IPS DF 6.9 (cell line): ENCODE measurements at regions not wholly inside any gene's neighbourhood (a gene's known extent, or its start where the extent isn't known, plus 50 kb on each side); places are given as distances from the start of the nearest gene placed in this dataset.
"Not testable (repeated sequence)": the region's sequence is repeated elsewhere in the genome, so short reads cannot be mapped to it uniquely, and the experiment has no call there.

Source experiments
- DNase-seq: peaks from one replicate; pipeline ENCODE4 v3.0.0-alpha.2; 2013; ENCODE audit warnings: low read depth, low spot score
- H3K27ac ChIP-seq: one replicate; pipeline ENCODE4 v1.5.1; 2013; ENCODE audit warnings: low read length, control low read depth
- H3K27me3 ChIP-seq: 2 replicates; pipeline ENCODE4 v1.6.1; 2013; ENCODE audit warnings: mild to moderate bottlenecking, low read length; ENCODE audit not compliant: control insufficient read depth, insufficient read depth
- H3K36me3 ChIP-seq: 2 replicates; pipeline ENCODE4 v1.6.1; 2013; ENCODE audit warnings: low read length; ENCODE audit not compliant: control insufficient read depth, insufficient read depth
- H3K4me1 ChIP-seq: 2 replicates; pipeline ENCODE4 v1.6.1; 2013; ENCODE audit warnings: low read length; ENCODE audit not compliant: control insufficient read depth, insufficient read depth
- H3K4me3 ChIP-seq: 2 replicates; pipeline ENCODE4 v1.5.1; 2013; ENCODE audit warnings: mild to moderate bottlenecking, low read length
- H3K9me3 ChIP-seq: 2 replicates; pipeline ENCODE4 v1.6.1; 2013; ENCODE audit warnings: low read length, inconsistent platforms; ENCODE audit not compliant: control insufficient read depth, insufficient read depth
- WGBS: extraction: QIAGEN DNeasy Blood & Tissue Kit; methylation state at CpG from one replicate; pipeline ENCODE4 v1.1.7; 2013; ENCODE audit warnings: mixed read lengths, missing lambda C conversion rate; ENCODE audit not compliant: insufficient read length, insufficient coverage; 5-methylcytosine and 5-hydroxymethylcytosine counted together

- H3K4me3 ChIP-seq: no peak overlapping the region
- H3K36me3 ChIP-seq: no peaks in the 10 kb centered on the region
- DNase-seq: no peak
- no peaks in the 10 kb centered on the region for H3K9me3 ChIP-seq
- no peaks in the 10 kb centered on the region for H3K27me3 ChIP-seq
- no peak overlapping the region for H3K27ac ChIP-seq
- H3K4me1 ChIP-seq: no peaks in the 10 kb centered on the region
Observed at GRCh38 chr5:111966290-111966689, 209.3 kb upstream of the NREP start.

GRCh38 chr5:111963555-111963954 lies 206.6 kb upstream of the NREP start:
- Histone ChIP-seq H3K27me3 (no peaks in the 10 kb centered on the region), H3K9me3 (no peaks in the 10 kb centered on the region), H3K4me1 (no peaks in the 10 kb centered on the region), H3K36me3 (no peaks in the 10 kb centered on the region), H3K4me3 (no peak overlapping the region), H3K27ac (no peak overlapping the region)
- no peak for DNase-seq

- DNase-seq: no peak
- Histone ChIP-seq H3K4me1 (no peaks in the 10 kb centered on the region), H3K27me3 (no peaks in the 10 kb centered on the region), H3K36me3 (no peaks in the 10 kb centered on the region), H3K4me3 (no peak overlapping the region), H3K27ac (no peak overlapping the region), H3K9me3 (no peaks in the 10 kb centered on the region)
- no CpG with 5 or more reads among the region's 9 CpGs for WGBS
Observed at GRCh38 chr5:111962906-111963305, 205.9 kb upstream of the NREP start.

GRCh38 chr5:111961862-111962261 lies 204.9 kb upstream of the NREP start:
- no peaks in the 10 kb centered on the region for H3K4me1 ChIP-seq

DNA sequence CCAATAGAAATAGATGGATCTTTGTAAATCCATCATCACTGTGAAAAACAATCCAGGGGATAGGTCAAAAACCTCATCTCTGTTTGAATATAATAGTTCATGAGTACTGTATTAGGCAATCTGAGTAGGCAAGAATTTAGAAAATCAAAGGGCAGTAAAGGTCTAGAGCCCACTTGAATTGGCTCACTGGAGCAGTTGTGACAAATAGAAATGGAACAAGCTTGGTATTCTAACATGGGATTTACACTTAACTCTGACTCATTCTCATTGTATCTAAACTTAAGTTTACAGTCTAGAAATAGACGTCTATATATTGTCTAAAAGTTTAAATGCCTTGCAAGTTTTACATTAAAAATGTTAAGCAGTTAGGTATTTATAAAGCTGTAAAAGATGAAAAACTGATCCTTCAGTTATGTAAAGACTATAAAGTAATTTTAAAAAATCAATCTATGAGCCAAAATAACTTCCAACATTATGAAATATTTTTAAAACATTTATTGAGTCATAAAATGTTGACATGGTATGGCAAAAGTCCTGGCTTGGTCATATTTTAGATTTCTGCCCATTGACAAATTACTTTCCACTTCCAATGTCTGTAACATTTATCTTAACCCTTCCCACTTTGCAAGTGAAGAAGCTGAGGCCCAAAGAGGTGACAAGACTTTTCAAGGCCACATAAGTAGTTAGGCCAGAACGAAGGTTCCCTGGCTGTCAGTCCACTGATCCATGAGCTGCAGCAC lies 203.7 kb upstream of the NREP start:
- Histone ChIP-seq H3K4me3 (no peak overlapping the region), H3K9me3 (no peaks in the 10 kb centered on the region), H3K36me3 (no peaks in the 10 kb centered on the region), H3K27ac (no peak overlapping the region), H3K4me1 (no peaks in the 10 kb centered on the region), H3K27me3 (no peaks in the 10 kb centered on the region)
- no peak for DNase-seq
- no CpG with 5 or more reads among the region's 2 CpGs for WGBS

More at GRCh38 chr5:111961862-111962261, 204.9 kb upstream of the NREP start:
- H3K36me3 ChIP-seq: no peaks in the 10 kb centered on the region
- no peaks in the 10 kb centered on the region for H3K9me3 ChIP-seq
- WGBS: no CpG with 5 or more reads among the region's 1 CpG
- H3K27ac ChIP-seq: no peak overlapping the region
- no peak overlapping the region for H3K4me3 ChIP-seq
- no peak for DNase-seq
- no peaks in the 10 kb centered on the region for H3K27me3 ChIP-seq

DNA sequence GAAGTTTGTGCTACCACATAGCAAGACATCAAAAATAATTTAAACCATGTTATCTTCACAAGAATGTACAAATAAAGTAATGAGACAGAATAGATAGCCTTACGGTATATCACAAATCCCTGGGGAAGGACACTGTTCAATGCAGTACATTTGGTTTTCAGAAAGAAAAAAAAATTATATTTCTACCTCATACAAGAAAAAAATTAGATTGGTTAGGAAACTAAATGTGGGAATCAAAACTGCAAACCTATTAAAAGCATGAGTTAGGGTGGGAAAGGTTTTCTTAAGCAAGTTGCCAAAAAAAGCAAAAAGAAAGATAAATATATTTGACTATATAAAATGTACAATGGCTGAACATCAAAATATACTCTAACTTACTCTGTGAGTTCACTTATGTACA lies 201.9 kb upstream of the NREP start:
- WGBS: no CpG with 5 or more reads among the region's 1 CpG
- no peaks in the 10 kb centered on the region for H3K27me3 ChIP-seq
- DNase-seq: no peak
- no peaks in the 10 kb centered on the region for H3K36me3 ChIP-seq
- no peaks in the 10 kb centered on the region for H3K9me3 ChIP-seq
- H3K27ac ChIP-seq: no peak overlapping the region
- H3K4me1 ChIP-seq: no peaks in the 10 kb centered on the region
- no peak overlapping the region for H3K4me3 ChIP-seq

GRCh38 chr5:111956765-111957164 lies 199.8 kb upstream of the NREP start:
- not testable (repeated sequence) for H3K27me3 ChIP-seq, H3K36me3 ChIP-seq, DNase-seq, H3K27ac ChIP-seq, H3K4me1 ChIP-seq, H3K9me3 ChIP-seq, H3K4me3 ChIP-seq
- WGBS: no CpG with 5 or more reads among the region's 3 CpGs

DNA sequence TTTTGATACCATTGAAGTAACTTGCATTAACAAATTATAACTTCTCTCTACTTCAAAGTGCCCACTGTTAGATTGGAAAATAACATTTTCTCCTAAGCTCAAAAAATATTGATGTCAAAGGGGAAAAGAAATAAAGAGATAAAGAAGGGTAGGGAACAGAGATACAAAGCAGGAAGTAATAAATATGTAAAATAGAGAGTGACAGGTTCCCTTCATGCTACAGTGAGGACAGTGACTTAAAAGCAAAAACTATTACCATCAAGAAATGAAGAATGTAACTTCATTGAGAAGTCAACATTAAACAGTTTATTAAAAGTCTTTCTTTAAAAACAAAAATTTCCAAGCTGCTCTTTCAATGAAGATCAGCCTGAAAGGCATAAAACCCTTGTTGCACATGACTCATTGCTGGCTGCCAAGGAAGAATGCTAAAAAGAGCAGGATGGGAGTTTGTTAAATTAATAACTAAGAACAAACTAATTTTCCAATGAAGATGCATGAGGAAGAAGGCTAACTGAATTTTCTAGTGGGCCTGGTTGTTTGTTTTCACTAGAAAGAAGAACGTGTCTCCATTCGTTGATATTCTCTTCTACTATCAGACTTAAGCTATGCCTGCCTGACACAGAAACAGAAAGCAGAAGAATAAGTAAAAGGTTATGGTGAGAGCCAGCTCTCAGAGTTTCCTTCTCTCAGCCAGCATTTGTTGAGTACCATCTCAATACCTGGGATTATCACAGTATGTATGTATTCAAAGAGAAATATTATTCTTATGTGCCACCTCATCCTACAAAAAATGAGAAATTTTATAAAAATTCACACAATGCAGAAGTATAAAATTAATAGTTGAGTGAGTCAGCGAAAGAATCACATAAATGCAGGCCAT lies 197.8 kb upstream of the NREP start:
- H3K9me3 ChIP-seq: no peaks in the 10 kb centered on the region
- no peak for DNase-seq
- H3K4me3 ChIP-seq: no peak overlapping the region
- no CpG with 5 or more reads among the region's 3 CpGs for WGBS
- no peaks in the 10 kb centered on the region for H3K36me3 ChIP-seq
- no peaks in the 10 kb centered on the region for H3K4me1 ChIP-seq
- no peaks in the 10 kb centered on the region for H3K27me3 ChIP-seq
- H3K27ac ChIP-seq: no peak overlapping the region

DNA sequence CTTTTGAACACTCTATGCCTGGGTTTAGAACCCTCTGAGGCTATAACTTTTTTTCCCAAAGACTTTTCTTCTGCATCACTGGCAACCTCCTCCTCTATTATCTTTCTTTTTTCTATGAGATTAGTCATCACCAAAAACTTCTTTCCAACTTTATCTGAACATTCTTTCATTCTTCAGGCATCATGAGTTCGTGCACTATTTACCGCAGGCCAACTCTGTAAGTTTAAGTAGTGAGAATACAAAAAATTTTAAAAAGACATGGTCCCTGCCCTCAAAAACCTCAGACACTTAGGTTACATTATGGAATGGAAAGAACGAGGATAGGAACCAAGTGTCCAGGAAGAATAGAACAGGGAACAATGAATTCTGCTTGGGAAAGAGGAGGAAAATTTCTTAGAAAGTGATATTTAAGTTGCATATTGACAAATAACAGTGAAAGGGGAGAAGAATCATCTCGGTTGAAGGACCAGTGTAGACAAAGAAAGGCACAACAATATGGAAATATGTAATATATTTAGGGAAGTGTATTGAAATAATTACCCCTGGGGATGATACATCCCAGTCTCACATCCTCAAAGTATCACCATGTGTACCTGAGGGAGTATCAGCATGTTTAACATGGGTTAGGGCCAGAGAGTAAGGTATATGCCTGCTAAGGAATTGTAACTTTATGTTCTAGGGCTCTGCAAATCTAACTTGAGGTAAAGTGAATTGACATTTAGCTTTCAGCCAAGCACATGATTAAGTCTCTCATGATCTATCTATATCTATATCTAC lies 196.5 kb upstream of the NREP start:
- Histone ChIP-seq H3K4me1 (no peaks in the 10 kb centered on the region), H3K27ac (no peak overlapping the region), H3K4me3 (no peak overlapping the region), H3K27me3 (no peaks in the 10 kb centered on the region), H3K36me3 (no peaks in the 10 kb centered on the region), H3K9me3 (no peaks in the 10 kb centered on the region)
- WGBS: no CpG with 5 or more reads among the region's 4 CpGs
- DNase-seq: no peak

GRCh38 chr5:111952555-111952954 lies 195.6 kb upstream of the NREP start:
- no peak for DNase-seq
- no peak overlapping the region for H3K4me3 ChIP-seq
- no peaks in the 10 kb centered on the region for H3K9me3 ChIP-seq
- no peaks in the 10 kb centered on the region for H3K36me3 ChIP-seq
- no peak overlapping the region for H3K27ac ChIP-seq
- no CpG with 5 or more reads among the region's 2 CpGs for WGBS
- H3K4me1 ChIP-seq: no peaks in the 10 kb centered on the region
- no peaks in the 10 kb centered on the region for H3K27me3 ChIP-seq
